Kidney (tissue), 13 donors: ENCODE measurements at regions not wholly inside any gene's neighbourhood (a gene's known extent, or its start where the extent isn't known, plus 50 kb on each side); places are given as distances from the start of the nearest gene placed in this dataset.

ENCODE experiments used
- DNase-seq, 5 donors: peaks; one replicate each; pipeline ENCODE4 v3.0.0-alpha.2; 2013 to 2020
- FAIRE-seq: peaks from 2 replicates; lab custom pipeline; 2012; peaks lifted over from hg19 to GRCh38; lab: Jason Lieb, UNC
- H3K27ac ChIP-seq, 2 donors: one replicate each; pipeline ENCODE4 v1.7.0; 2013; ENCODE audit warnings: low read depth in 2 of 2, low read length in 2 of 2, inconsistent platforms in 1 of 2
- H3K27me3 ChIP-seq: one replicate; pipeline ENCODE4 v1.7.1; 2013; ENCODE audit warnings: low read length, inconsistent platforms; ENCODE audit not compliant: control insufficient read depth, insufficient read depth
- H3K36me3 ChIP-seq, 3 donors: one replicate each; pipeline versions ENCODE4 v1.7.0 to v1.7.1; 2013; ENCODE audit warnings: low read length in 3 of 3, control low read depth in 1 of 3, inconsistent platforms in 1 of 3; ENCODE audit not compliant: insufficient read depth in 3 of 3, control insufficient read depth in 2 of 3
- H3K4me1 ChIP-seq, 3 donors: one replicate each; pipeline versions ENCODE4 v1.7.0 to v1.7.1; 2013; ENCODE audit warnings: low read length in 3 of 3, inconsistent platforms in 1 of 3, low read depth in 1 of 3; ENCODE audit not compliant: control insufficient read depth in 2 of 3, insufficient read depth in 2 of 3
- H3K4me3 ChIP-seq, 3 donors: one replicate each; pipeline versions ENCODE4 v1.7.0 to v1.8.1; 2013; ENCODE audit warnings: low read length in 3 of 3, control low read depth in 1 of 3, inconsistent platforms in 1 of 3
- H3K9ac ChIP-seq, 3 donors: one replicate each; pipeline versions ENCODE4 v1.7.0 to v1.7.1; 2013; ENCODE audit warnings: low read length in 3 of 3, control low read depth in 1 of 3, inconsistent platforms in 1 of 3
- H3K9me3 ChIP-seq, 3 donors: one replicate each; pipeline versions ENCODE4 v1.7.0 to v1.7.1; 2013; ENCODE audit warnings: low read length in 3 of 3, control low read depth in 1 of 3, inconsistent platforms in 1 of 3; ENCODE audit not compliant: control insufficient read depth in 2 of 3, insufficient read depth in 1 of 3
- intact Hi-C: fragments of 100-400 bp; cut with DNase I; formaldehyde crosslinking; loops from one replicate; pipeline ENCODE4 v1.11.1; 2022
- TF ChIP-seq, protein P1 (sequence below): IDR thresholded peaks from 3 replicates; pipeline ENCODE4 v1.5.1; 2012; ENCODE audit warnings: mild to moderate bottlenecking, moderate library complexity, borderline replicate concordance; ENCODE audit not compliant: insufficient read depth; ENCODE audit errors: extremely low read depth
- donor health status: control.
- donor health status: control.
- donor health status: control.
- donor health status: control.
- donor health status: control.
- donor health status: DM: yes; HTN: yes; CAD: no.
- donor health status: Normal renal cell carcinoma (clear cell type).

DNA sequence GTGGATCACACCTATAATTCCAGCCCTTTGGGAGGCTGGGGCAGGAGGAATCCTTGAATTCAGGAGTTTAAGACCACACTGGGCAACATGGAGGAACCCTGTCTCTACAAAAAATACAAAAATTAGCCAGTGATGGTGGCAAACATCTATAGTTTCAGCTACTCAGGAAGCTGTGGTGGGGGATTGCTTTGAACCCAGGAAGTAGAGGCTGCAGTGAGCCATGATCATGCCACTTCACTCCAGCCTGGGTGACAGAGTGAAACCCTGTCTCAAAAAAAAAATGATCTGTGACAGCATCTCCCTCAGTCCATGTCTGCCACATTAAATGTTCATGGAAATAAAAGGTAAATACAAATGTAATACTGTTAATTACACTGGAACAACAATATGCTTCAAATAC lies 121.4 kb upstream of the COL5A2 start:
- Histone ChIP-seq H3K4me3 (no peak overlapping the region), H3K27me3 (no peaks in the 10 kb centered on the region), H3K9ac (no peak overlapping the region), H3K4me1 (no peaks in the 10 kb centered on the region), H3K9me3 (no peaks in the 10 kb centered on the region), H3K36me3 (no peaks in the 10 kb centered on the region), H3K27ac (no peak overlapping the region)
- DNase-seq, result no peak
- no peak for FAIRE-seq
- TF ChIP-seq, protein P1, sequence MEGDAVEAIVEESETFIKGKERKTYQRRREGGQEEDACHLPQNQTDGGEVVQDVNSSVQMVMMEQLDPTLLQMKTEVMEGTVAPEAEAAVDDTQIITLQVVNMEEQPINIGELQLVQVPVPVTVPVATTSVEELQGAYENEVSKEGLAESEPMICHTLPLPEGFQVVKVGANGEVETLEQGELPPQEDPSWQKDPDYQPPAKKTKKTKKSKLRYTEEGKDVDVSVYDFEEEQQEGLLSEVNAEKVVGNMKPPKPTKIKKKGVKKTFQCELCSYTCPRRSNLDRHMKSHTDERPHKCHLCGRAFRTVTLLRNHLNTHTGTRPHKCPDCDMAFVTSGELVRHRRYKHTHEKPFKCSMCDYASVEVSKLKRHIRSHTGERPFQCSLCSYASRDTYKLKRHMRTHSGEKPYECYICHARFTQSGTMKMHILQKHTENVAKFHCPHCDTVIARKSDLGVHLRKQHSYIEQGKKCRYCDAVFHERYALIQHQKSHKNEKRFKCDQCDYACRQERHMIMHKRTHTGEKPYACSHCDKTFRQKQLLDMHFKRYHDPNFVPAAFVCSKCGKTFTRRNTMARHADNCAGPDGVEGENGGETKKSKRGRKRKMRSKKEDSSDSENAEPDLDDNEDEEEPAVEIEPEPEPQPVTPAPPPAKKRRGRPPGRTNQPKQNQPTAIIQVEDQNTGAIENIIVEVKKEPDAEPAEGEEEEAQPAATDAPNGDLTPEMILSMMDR, result no peak
- intact Hi-C loops, result no loop called here

DNA sequence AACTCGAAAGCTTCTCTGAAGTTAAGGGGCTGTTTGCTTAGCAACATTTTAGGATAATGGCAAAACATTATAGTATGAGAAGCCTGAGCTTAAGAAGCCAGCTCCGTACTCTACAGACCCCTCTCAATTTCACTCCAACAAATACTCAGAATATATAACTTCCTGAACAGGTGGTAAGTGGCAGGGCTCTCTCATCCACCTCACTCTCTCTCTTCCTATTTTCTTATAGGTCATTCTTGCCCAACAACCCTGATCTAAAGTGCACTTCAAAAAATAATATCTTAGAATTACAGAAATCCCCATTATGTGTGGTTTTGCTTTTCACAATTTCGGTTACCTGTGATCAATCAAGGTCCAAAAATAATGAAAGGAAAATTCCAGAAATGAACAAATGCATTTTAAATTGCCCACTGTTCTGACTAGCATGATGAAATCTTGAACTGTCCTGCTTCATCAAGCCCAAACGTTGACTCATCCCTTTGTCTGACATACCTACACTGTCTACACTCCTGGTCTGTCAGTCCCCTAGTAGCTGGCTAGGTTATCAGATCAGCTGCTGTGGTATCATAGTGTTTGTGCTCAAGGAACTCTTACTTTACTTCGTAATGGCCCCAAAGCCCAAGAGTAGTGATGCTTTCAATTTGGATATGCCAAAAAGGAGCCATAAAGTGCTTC lies 122.8 kb upstream of the COL5A2 start:
- Histone ChIP-seq H3K4me1 (no peaks in the 10 kb centered on the region), H3K27ac (no peak overlapping the region), H3K9me3 (no peaks in the 10 kb centered on the region), H3K27me3 (no peaks in the 10 kb centered on the region), H3K9ac (no peak overlapping the region), H3K4me3 (no peak overlapping the region), H3K36me3 (no peaks in the 10 kb centered on the region)
- TF ChIP-seq, protein P1, result no peak
- no peak for FAIRE-seq
- DNase-seq, result no peak
- intact Hi-C loops, result no loop called here

DNA sequence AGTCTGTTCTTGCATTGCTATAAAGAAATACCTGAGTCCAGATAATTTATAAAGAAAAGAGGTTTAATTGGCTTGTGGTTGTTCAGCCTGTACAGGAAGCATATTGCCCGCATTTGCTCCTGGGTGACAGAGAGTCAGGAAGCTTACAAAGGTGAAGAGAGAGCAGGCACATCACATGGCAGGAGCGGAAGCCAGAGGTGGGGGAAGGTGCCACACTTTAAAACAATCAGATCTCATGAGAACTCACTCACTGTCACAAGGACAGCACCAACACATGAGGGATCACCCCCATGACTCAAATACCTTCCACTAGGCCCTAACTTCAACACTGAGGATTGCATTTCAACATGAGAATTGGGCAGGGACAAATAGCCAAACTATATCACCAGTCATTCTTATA lies 124.8 kb upstream of the COL5A2 start:
- Histone ChIP-seq H3K27me3 (no peaks in the 10 kb centered on the region), H3K4me1 (no peaks in the 10 kb centered on the region), H3K9me3 (no peaks in the 10 kb centered on the region), H3K27ac (no peak overlapping the region), H3K36me3 (no peaks in the 10 kb centered on the region), H3K9ac (no peak overlapping the region), H3K4me3 (no peak overlapping the region)
- no peak for DNase-seq
- TF ChIP-seq, protein P1, result no peak
- intact Hi-C loops, result no loop called here
- no peak for FAIRE-seq

DNA sequence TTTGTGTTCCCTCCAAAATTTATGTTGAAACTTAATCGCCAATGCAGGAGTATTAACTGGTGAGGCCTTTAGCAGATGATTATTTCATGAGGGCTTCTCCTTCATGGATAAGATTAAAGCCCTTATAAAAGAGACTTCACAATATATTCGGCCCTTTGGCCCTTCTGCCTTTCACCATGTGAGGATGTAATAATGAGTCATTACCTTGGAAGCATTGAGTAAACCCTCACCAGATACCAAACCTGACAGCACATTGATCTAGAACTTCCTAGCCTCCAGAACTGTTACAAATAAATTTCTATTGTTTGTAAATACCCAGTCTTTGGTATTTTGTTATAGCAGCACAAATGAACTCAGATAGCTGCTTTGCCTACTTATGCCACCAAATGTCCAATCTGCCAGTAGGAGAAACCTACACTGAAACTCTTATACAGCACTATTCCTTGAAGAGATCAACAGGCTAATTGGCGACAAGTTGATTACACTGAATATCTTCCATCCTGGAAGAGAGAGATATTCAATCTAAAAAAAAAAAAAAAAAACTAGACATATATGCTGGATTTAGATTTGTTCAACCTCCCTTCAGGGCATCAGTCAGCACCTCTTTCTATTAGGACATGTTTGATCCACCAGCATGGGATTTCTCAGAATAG lies 125.9 kb upstream of the COL5A2 start:
- Histone ChIP-seq H3K27me3 (no peaks in the 10 kb centered on the region), H3K27ac (no peak overlapping the region), H3K4me3 (no peak overlapping the region), H3K4me1 (no peaks in the 10 kb centered on the region), H3K9me3 (no peaks in the 10 kb centered on the region), H3K9ac (no peak overlapping the region), H3K36me3 (no peaks in the 10 kb centered on the region)
- FAIRE-seq (no peak), DNase-seq (no peak)
- TF ChIP-seq, protein P1, result no peak
- intact Hi-C loops, result no loop called here
